Glutamatergic neuron (in vitro differentiated cells): ENCODE measurements at regions not wholly inside any gene's neighbourhood (a gene's known extent, or its start where the extent isn't known, plus 50 kb on each side); places are given as distances from the start of the nearest gene placed in this dataset.

Experiments used
- DNase-seq: peaks from one replicate; pipeline ENCODE4 v3.0.0; 2022
- H3K27ac Mint-ChIP-seq: one replicate; pipeline ENCODE4 v1.8.0; 2020; ENCODE audit warnings: mild to moderate bottlenecking, mixed read lengths, inconsistent platforms; ENCODE audit not compliant: unreplicated experiment
- H3K27me3 Mint-ChIP-seq: one replicate; pipeline ENCODE4 v1.8.0; 2020; ENCODE audit warnings: mild to moderate bottlenecking, moderate library complexity, mixed read lengths, inconsistent platforms; ENCODE audit not compliant: unreplicated experiment
- H3K36me3 Mint-ChIP-seq: one replicate; pipeline ENCODE4 v1.8.0; 2020; ENCODE audit warnings: mild to moderate bottlenecking, mixed read lengths, inconsistent platforms; ENCODE audit not compliant: unreplicated experiment
- H3K4me1 Mint-ChIP-seq: one replicate; pipeline ENCODE4 v1.8.0; 2020; ENCODE audit warnings: mild to moderate bottlenecking, low read depth, mixed read lengths, inconsistent platforms; ENCODE audit not compliant: unreplicated experiment
- H3K4me3 Mint-ChIP-seq: one replicate; pipeline ENCODE4 v1.8.0; 2020; ENCODE audit warnings: mild to moderate bottlenecking, mixed read lengths, inconsistent platforms; ENCODE audit not compliant: unreplicated experiment
- H3K9me3 Mint-ChIP-seq: one replicate; pipeline ENCODE4 v1.8.0; 2020; ENCODE audit warnings: mild to moderate bottlenecking, moderate library complexity, mixed read lengths, inconsistent platforms; ENCODE audit not compliant: unreplicated experiment
- CTCF ChIP-seq: fragments of 200-600 bp; sonication (generic); IDR thresholded peaks from one replicate; pipeline ENCODE4 v1.5.0; 2021; ENCODE audit not compliant: partially characterized antibody, unreplicated experiment

- no peak for DNase-seq
- peak overlapping the region; percentile 7 for H3K27ac Mint-ChIP-seq
- no peaks in the 10 kb centered on the region for H3K9me3 Mint-ChIP-seq
- no peak for TF ChIP-seq CTCF
- peaks cover 3% of the 10 kb centered on the region for H3K27me3 Mint-ChIP-seq
- H3K4me3 Mint-ChIP-seq: no peak overlapping the region
- no peaks in the 10 kb centered on the region for H3K36me3 Mint-ChIP-seq
- H3K4me1 Mint-ChIP-seq: peaks cover 3% of the 10 kb centered on the region
Observed at GRCh38 chr6:43878127-43878634, 108.2 kb downstream of the VEGFA start.

GRCh38 chr6:43877463-43878126 is 107.6 kb downstream of the VEGFA start:
- no peaks in the 10 kb centered on the region for H3K36me3 Mint-ChIP-seq
- no peak overlapping the region for H3K27ac Mint-ChIP-seq
- peaks cover 3% of the 10 kb centered on the region for H3K4me1 Mint-ChIP-seq
- TF ChIP-seq CTCF: no peak
- H3K9me3 Mint-ChIP-seq: no peaks in the 10 kb centered on the region
- peaks cover 3% of the 10 kb centered on the region for H3K27me3 Mint-ChIP-seq
- no peak for DNase-seq
- no peak overlapping the region for H3K4me3 Mint-ChIP-seq

GRCh38 chr6:43877036-43877435 is 107.0 kb downstream of the VEGFA start:
- H3K9me3 Mint-ChIP-seq: no peaks in the 10 kb centered on the region
- H3K27me3 Mint-ChIP-seq: peaks cover 3% of the 10 kb centered on the region
- H3K4me3 Mint-ChIP-seq: no peak overlapping the region
- no peak overlapping the region for H3K27ac Mint-ChIP-seq
- TF ChIP-seq CTCF: no peak
- no peaks in the 10 kb centered on the region for H3K36me3 Mint-ChIP-seq
- DNase-seq: no peak
- H3K4me1 Mint-ChIP-seq: peaks cover 3% of the 10 kb centered on the region

- DNase-seq: no peak
- Mint-ChIP-seq H3K4me1 (no peaks in the 10 kb centered on the region), H3K9me3 (no peaks in the 10 kb centered on the region), H3K27me3 (peaks cover 3% of the 10 kb centered on the region), H3K27ac (no peak overlapping the region), H3K4me3 (no peak overlapping the region), H3K36me3 (no peaks in the 10 kb centered on the region)
- TF ChIP-seq CTCF: no peak
Observed at GRCh38 chr6:43876602-43877001, 106.6 kb downstream of the VEGFA start.

- no peak for DNase-seq
- Mint-ChIP-seq H3K36me3 (no peaks in the 10 kb centered on the region), H3K27me3 (peaks cover 3% of the 10 kb centered on the region), H3K27ac (no peak overlapping the region), H3K9me3 (no peaks in the 10 kb centered on the region), H3K4me3 (no peak overlapping the region), H3K4me1 (no peaks in the 10 kb centered on the region)
- TF ChIP-seq CTCF: no peak
Observed at GRCh38 chr6:43875849-43876572, 106.0 kb downstream of the VEGFA start.
